NCI-H128 (cell line): ENCODE measurements at regions not wholly inside any gene's neighbourhood (a gene's known extent, or its start where the extent isn't known, plus 50 kb on each side); places are given as distances from the start of the nearest gene placed in this dataset.

Experiments
- DNase-seq: peaks from one replicate; lab custom pipeline; 2025; ENCODE audit not compliant: unreplicated experiment; lab: John Stamatoyannopoulos, UW

- DNase-seq = no peak
Observed at GRCh38 chr9:107625383-107625984, 135.9 kb upstream of the KLF4 start.

GRCh38 chr9:107624234-107624948 is 134.8 kb upstream of the KLF4 start:
- DNase-seq = no peak

- DNase-seq = no peak
Observed at GRCh38 chr9:107621436-107621835, 131.9 kb upstream of the KLF4 start.

GRCh38 chr9:107620801-107621200 is 131.2 kb upstream of the KLF4 start:
- no peak for DNase-seq

- DNase-seq = no peak
Observed at GRCh38 chr9:107620236-107620635, 130.7 kb upstream of the KLF4 start.

- no peak for DNase-seq
Observed at GRCh38 chr9:107615321-107615720, 125.8 kb upstream of the KLF4 start.

GRCh38 chr9:107614765-107615164 is 125.2 kb upstream of the KLF4 start:
- DNase-seq = no peak

GRCh38 chr9:107613321-107613720 is 123.8 kb upstream of the KLF4 start:
- DNase-seq = no peak

GRCh38 chr9:107612136-107612535 is 122.6 kb upstream of the KLF4 start:
- DNase-seq = no peak

GRCh38 chr9:107609547-107609946 is 120.0 kb upstream of the KLF4 start:
- no peak for DNase-seq

GRCh38 chr9:107606149-107606790 is 116.7 kb upstream of the KLF4 start:
- no peak for DNase-seq

GRCh38 chr9:107605041-107605440 is 115.5 kb upstream of the KLF4 start:
- no peak for DNase-seq

- no peak for DNase-seq
Observed at GRCh38 chr9:107603281-107603680, 113.7 kb upstream of the KLF4 start.

- no peak for DNase-seq
Observed at GRCh38 chr9:107600060-107600573, 110.5 kb upstream of the KLF4 start.

- DNase-seq = no peak
Observed at GRCh38 chr9:107597743-107598217, 108.2 kb upstream of the KLF4 start.

GRCh38 chr9:107594908-107595530 is 105.5 kb upstream of the KLF4 start:
- DNase-seq = no peak

- DNase-seq = no peak
Observed at GRCh38 chr9:107593224-107593870, 103.8 kb upstream of the KLF4 start.

GRCh38 chr9:107592424-107592823 is 102.9 kb upstream of the KLF4 start:
- DNase-seq = no peak

- DNase-seq = no peak
Observed at GRCh38 chr9:107591781-107592180, 102.2 kb upstream of the KLF4 start.

GRCh38 chr9:107588393-107588792 is 98.8 kb upstream of the KLF4 start:
- no peak for DNase-seq
